Stimulated activated CD8-positive, alpha-beta memory T cell treated with anti-CD3 and anti-CD28 coated beads, Interleukin-12 subunit alpha, Interleukin-12 subunit beta, amount 100 ng/mL, for 24 hours (primary cell): ENCODE measurements at regions not wholly inside any gene's neighbourhood (a gene's known extent, or its start where the extent isn't known, plus 50 kb on each side); places are given as distances from the start of the nearest gene placed in this dataset.
"Not testable (repeated sequence)": the region's sequence is repeated elsewhere in the genome, so short reads cannot be mapped to it uniquely, and the experiment has no call there.

Source experiments
- DNase-seq: peaks from one replicate; pipeline ENCODE4 v3.0.0-alpha.2; 2020; ENCODE audit errors: extremely low read depth

DNA sequence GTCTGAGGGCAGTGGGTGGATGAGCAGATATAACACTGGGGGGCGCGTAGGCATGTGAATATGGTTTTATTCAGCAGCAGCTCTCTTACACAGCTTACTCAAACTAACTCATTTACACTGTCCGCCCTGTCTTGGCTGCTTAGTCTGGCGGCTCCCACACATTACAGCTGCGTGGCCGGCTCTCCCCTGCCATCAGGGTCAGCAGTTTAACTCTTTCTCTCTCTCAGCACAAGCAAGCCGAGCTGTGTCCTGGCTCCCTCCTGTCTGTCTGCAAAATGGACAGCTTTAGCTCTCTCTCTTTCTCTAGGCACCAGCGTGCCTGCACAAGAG is 1310.1 kb upstream of the RAG2 start:
- DNase-seq: no peak

DNA sequence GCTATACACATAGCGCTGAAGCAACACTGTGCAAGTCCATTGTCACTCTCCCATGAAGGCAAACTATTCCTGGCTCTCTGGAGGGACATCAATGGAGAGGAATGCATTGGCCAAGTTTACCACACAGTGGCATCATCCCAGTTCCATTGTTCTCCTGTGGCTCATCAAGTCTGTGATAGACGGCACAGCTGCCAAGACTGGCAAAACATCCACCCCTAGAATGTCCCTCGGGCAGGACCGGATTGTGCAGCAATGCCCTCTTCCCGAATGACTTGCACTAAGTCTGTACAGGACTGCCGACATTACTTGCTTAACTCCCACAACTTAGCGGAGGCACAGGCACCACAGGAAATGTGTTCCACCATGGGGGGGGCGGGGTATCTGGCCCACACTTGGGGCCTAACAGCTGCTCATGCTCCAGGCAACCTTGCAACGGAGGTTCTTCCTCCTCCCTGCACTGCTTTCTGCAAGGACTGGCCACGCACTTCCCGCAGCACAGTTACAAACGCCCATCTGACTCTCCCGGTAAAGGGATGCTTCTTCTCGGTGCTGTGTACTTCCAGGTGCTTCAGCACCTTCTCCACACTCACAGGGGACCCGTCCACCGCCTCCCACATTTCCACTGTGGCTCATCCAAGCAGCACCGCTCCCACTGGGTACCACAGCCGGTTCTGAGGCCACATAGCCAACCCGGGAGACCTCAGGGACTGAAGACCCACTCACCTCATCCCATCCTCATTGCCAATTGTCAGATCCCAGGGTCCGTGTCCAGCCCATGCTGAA is 1309.6 kb upstream of the RAG2 start:
- no peak for DNase-seq

DNA sequence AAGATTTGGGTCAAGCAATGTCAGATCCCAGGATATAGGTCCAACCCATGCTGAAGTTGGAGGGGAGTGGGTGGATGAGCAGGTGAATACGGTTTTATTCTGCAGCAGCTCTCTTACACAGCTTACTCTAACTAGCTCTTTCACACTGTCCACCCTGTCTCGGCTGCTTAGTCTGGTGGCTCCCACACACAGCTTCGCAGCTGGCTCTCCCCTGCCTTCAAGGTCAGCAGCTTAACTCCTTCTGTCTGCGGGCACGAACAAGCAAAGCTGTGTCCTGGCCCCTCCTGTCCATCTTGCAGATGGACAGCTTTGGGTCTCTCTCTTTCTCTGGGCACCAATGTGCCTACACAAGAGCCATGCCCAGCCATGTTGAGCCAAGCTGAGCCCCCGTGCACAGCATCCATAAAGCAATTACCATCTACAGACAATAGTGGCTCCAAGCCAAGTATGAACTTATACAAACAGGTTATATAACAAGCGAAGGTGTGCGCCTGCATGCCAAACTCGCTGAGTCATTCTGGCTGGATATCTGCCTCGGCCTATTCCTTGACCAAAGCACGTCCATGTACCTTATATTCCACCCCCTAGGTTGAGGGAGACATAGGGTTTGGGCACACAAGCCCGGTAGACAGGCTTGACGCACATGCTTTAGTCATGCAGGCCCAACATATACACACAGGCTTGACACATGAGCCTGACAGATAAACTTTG is 1307.8 kb upstream of the RAG2 start:
- DNase-seq: no peak

DNA sequence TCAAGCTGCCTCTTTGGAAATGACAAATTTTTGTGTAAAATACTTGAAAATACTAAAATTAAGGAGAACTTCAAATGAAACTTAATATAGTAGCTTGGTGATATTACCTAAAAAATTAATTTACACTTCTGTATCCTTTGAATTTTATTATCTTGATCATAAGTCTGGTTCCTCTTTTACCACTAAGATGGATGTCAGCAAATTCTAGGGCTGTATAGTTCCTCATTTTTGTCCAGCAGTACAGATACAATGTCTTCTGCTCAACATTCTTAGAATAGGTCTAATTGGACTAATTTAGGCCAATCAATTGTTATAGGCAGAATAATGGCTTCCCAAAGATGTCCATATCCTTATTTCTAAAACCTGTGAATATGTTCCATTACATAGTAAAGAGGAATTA is 1298.0 kb upstream of the RAG2 start:
- no peak for DNase-seq

DNA sequence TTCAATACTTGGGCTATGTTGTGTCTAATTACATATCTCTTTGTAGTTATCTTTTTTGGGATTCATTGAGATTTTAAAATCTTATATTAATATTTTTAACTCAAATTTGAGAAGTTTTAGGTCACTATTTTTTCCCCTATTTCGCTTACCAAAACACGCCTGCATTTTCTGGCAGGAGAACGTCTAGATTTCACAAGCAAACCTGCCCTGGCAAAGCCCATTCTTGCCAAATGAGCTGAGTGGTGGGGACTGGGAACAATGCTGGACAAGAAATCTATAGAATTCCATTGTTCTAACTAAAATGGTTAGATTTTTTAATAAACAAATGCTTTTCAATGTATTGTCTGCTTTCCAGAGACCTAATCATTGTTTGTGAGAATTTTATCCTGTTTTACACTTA is 1283.7 kb upstream of the RAG2 start:
- no peak for DNase-seq

DNA sequence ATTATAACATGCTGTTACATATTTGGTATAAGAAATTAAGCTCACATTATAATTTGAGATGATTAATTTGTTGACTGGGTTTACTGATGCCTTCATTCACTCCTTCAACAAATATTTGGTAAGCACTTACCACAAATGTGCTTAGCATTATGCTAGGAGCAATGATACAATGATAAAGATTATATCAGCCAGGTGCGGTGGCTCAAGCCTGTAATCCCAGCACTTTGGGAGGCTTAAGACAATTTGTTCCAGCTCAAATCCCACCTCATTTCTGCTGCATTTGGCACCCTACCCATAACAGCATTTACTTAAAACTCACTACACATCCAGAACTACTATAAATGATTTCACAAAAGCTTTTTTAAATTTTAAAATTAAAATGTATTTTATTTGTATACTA is 1263.6 kb upstream of the RAG2 start:
- DNase-seq: no peak

DNA sequence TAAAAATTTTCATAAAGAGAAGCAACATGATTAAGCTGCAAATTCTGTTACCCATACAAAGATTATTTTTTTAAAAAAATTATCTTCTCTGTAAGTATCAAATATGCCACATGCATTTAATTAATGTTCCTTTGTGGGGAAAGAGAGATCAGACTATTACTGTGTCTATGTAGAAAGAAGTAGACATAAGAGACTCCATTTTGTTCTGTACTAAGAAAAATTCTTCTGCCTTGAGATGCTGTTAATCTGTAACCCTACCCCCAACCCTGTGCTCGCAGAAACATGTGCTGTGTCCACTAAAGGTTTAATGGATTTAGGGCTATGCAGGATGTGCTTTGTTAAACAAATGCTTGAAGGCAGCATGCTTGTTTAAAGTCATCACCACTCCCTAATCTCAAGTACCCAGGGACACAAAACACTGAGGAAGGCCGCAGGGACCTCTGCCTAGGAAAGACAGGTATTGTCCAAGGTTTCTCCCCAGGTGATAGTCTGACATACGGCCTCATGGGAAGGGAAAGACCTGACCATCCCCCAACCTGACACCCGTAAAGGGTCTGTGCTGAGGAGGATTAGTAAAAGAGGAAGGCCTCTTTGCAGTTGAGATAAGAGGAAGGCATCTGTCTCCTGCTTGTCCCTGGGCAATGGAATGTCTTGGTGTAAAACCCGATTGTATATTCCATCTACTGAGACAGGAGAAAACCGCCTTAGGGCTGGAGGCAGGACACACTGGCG is 1260.9 kb upstream of the RAG2 start:
- DNase-seq: not testable (repeated sequence)

DNA sequence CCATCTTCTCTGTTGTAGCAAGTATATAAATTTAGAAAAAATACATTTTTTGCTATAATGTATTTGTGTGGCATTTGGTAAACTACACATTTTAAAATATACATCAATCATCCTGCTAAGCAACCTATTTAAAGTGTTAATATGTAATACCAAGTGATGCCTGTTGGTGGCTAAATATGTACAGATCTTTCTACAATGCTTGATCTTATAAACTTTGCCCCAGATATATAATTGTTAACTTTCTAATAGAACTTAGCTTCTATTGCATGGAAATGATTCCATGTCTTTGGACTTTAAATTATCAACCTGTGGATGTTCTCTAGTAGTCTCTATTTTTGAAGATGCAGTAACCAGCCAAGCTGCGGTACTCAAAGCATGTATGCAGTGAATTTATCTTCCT is 1260.4 kb upstream of the RAG2 start:
- DNase-seq: no peak

DNA sequence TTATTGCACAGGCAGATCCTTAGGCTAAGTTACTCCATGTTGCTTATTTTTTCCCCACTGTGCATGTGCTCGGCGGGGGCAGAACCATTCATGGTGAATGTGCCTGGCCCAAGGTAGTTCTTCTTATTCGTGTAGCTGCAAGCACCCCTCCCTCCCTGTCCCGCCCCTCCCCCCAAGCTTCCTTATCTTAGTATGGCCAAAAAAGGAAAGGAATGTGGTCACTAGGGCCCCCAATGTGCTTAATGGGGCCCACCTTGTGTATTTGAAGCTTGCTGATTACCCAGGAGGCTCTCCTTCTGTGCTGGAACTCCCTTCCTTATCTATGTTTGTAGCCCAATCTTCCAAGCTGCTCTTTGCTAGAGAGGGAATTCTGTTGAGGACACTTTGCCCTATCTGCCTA is 1259.7 kb upstream of the RAG2 start:
- DNase-seq: no peak

DNA sequence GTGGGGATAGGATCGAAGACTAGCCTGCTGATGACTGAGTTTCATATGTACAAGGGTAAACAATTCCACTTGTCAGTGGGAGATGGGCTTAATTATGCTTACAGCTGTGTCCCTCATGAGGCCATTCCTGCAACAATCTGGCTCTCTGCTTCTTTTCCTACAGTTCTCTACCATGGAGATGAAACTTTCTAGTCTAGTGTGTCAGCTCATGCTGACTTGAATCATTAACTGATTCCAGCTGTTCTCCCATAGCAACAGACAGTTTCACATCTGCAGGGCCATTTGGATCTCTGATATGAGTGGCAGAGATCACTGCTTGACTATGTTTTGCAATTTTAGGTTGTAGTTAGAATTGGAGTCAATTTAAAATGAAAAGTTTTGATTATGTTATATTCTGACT is 1251.7 kb upstream of the RAG2 start:
- DNase-seq: no peak

DNA sequence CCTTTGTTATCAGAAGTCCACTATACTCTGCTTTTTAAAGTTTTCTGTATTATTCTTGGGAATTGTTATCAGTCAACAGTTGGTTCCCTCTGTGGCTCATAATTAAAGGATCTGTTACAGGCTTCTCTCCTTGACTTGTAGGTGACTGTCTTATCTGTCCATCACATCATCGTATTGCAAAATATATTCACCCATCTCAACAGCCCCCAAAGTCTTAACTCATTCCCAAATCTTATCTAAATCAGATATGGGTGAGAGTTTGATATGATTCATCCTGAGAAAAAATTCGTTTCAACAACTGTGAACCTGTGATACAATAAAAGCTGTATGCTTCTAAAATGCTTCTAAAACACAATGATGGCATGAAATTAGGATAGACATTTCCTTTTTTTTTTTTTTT is 1245.6 kb upstream of the RAG2 start:
- DNase-seq: no peak

DNA sequence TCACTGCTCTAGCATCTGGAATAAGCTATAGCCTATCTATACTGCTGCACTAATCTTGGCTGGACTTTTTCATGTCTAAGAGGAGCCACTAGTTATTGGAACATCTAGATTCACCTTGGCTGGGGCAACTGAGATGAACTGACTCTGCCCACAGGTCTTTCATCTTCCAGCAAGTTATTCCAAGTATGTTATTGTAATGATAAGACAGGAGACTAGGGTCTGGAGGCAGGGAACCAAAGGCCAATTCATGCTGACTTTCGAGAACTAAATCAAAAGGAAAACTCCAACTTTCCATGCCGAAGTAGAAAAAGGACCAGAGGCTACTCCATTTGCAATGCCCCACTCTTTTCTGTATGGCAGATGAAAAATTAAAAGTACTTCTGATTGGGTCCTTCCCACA is 1243.0 kb upstream of the RAG2 start:
- no peak for DNase-seq

DNA sequence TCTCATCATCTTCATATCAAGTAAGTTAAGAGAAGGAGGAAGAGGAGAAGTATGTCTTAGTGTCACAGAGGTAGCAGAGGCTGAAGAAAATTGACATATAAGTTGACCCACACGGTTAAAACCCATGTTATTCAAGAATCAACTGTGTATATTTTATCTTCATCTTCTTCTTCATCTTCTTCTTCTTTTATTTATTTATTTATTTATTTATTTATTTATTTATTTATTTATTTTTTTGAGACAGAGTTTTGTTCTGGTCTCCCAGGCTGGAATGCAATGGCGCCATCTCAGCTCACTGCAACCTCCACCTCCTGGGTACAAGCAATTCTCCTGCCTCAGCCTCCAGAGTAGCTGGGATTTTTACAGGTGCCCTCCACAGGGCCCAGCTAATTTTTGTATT is 1242.3 kb upstream of the RAG2 start:
- DNase-seq: not testable (repeated sequence)

DNA sequence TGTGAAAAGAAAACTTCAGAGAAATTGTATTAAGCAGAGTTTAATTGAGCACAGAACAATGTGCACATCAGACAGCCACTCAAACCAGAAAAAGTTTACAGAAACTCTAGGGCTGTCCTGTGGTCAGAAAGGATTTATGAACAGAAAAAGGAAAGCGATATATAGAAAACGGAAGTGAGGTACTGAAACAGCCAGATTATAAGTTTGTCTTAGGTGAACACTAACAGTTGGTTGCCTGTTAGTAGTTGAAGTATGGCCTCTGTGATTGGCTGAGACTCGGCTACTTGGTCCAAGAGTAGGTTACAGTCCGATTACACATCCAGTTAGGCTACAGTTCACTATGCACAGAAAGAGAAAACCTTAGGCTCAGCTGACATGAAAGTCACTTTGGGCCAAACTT is 1232.5 kb upstream of the RAG2 start:
- no peak for DNase-seq

DNA sequence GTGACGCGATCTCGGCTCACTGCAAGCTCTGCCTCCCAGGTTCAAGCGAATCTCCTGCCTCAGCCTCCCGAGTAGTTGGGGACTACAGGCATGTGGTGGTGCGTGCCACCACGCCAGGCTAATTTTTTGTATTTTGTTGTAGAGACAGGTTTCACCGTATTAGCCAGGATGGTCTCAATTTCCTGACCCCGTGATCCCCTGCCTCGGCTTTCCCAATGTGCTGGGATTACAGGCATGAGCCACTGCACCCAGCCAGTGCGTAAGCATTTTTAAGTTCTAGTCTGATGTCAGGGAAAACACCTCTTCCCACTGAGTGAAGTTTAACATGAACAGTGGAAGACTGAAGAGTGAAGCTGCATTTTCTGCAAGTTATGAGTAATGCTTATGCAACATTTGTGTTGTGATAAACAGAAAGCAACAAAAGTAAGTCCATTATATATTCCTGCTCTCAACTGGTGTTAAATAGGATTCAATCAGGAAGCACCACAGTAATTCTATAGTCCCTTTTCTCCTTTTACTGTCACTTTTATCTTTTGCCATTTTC is 1219.8 kb upstream of the RAG2 start:
- DNase-seq: no peak

DNA sequence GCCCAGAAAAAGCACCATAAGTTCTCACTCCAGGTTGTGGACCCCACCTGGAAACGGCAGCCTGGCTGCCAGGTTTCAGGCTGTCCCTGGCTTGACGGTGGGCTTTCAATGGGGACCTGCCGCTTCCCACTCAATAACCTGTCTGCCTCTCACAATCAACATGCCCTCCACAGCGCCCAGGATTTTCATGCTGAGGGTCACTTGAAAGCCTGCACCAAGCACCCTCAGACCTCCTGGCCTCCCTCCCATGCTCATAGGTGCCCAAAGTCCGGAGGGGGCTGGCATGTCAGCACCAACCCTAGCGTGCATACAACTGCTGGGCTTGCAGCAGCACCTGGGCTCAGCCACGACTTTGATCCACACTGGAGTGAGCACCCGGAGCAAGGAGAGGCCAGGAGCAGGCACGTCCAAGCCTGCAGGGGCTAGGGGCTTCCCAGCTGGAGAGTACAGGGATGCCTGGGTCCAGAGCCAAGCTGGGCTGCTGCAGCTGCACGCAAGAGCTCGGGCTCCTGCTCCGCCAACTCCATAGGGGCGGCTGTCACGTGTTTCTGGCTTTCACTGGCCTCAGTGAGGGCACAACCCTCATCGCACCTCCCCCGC is 1214.3 kb upstream of the RAG2 start:
- DNase-seq: no peak

DNA sequence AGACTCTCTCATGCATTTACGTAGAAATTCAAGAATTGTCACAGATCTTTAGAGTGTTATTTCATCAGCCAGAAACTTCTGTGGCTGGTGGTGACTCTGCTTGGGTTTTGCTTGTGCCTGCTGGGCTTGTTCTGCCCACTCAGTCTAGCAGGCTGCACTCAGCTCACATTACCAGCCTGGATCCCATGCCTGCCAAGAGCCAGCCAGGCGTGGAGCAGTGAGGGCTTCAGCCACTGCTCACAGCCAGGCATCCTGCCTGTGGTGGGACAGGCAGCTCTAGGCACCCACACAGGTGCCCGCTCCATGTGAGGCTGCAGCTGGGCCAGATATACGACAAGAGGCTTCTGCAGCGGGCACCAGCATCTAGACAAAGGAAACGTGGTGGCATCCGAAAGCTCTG is 1213.3 kb upstream of the RAG2 start:
- no peak for DNase-seq

DNA sequence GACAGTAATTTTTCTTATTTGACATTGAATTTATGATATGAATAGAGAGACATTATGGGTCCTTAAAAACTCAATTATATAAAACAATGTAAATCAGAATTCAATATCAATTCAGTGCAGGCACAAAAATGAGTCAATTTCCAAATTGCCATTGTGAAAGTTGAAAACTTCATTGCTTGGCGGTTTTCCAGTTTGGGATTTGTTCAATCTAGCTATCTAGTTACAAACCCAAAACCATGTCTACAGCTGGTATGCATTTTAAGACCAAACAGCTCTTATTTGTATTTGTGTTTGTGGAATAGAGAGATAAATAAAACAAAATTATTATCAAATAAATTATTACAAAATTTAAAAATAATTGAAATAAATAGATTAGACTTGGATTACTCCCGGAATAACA is 1206.6 kb upstream of the RAG2 start:
- DNase-seq: no peak

DNA sequence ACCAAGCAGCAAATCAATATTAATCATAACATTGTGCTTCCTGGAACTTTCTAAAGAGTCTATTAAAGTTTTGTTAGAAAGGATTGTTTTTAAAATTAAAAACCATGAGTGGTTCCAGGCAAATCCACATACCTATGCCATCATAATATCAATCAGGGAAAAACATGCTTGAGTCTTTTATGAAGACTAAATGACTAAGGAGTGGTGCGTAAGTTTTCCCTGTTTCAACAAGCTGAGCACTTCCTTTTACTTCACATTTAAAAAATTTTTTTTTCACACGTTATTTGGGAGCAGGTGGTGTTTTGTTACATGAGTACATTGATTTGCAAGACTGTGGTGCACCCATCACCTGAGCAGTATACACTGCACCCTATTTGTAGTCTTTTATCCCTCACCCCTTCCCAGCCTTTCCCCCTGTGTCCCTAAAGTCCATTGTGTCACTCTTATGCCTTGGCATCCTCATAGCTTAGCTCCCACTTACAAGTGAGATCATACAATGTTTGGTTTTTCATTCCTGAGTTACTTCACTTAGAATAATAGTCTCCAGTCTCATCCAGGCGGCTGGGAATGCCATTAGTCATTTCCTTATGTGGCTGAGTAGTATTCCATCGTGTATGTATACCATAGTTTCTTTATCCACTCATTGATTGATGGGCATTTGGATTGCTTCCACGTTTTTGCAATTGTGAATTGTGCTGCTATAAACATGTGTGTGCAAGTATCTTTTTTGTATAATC is 1190.3 kb upstream of the RAG2 start:
- no peak for DNase-seq

DNA sequence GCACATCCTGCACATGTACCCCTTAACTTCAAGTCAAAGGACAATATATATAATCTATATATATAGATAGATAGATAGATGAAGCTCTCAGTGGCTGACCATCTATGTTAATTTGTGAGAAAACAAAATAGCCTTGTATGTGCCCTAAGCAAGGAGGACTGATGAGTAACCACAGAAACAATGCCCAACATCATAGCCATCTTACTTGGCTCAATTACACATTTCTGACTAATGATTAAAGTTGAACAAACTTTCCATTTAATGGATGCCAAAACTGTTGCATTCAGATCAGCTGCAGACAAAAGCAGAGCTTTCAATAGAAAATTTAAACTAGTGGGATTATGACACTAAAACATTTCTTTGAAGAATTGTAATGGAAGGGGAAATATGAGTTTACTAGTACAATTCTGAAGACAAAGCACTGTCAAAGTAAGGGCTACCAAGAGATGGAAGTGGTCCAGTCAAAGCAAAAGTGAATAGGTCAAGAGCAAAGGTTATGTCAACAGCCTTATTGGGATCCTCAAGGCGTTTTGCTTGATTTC is 1188.2 kb upstream of the RAG2 start:
- DNase-seq: no peak

DNA sequence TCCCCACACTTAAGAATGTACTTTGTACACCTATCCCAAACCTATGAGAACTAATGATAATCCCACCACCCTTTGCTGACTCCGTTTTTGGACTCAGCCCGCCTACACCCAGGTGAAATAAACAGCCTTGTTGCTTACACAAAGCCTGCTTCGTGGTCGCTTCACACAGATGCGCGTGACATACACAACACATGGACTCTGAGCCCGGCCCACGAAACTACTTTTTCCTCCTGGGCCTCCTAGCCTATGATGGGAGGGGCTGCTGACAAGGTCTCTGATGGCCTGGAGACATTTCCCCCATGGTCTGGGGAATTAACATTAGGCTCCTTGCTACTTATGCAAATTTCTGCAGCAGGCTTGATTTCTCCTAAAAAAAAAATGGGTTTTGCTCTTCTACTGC is 1176.4 kb upstream of the RAG2 start:
- no peak for DNase-seq
